GM19452 (cell line): ENCODE measurements at regions not wholly inside any gene's neighbourhood (a gene's known extent, or its start where the extent isn't known, plus 50 kb on each side); places are given as distances from the start of the nearest gene placed in this dataset.

Experiments used
- ATAC-seq: cut with Tn5 transposase; IDR thresholded peaks from one replicate; pipeline ENCODE4 v1.9.1; 2021; ENCODE audit not compliant: unreplicated experiment

DNA sequence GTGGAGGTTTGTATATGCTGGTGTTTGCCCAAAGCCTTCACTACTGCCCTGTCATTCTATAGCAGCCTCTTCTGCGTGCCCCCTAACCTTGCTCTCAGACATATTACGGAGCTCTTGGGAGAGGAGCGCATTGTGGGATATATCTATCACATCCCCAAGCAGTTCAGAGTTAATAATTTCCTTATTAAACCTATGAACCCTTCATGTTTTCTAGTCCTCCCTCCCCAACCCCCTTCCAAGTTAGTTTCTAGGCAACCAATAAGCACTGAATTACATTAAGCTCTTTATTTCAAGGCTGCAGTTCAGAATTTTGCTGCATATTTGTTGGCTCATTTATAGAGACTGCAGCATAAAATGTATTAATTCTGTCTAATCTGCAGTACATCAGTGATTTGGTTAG, 57.3 kb upstream of the GRM7 start:
- ATAC-seq: no peak

DNA sequence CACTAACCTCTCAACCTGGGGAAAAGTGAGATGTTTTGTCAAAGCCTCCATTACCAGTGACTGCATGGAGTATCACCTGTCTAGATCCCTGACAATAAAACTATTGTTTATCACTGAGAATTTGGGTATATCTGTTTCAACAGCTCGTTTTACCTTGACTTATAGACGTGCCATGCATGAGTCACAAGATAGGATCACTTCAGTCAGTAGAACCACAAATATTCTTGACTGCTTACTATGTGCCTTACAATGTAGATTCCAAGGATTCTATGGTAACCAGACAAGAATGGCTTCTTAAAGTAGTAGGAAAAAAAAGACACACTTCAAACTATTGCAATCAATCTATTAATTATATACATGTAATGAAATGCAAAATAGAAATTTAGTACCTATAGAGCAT, 55.7 kb upstream of the GRM7 start:
- no peak for ATAC-seq

DNA sequence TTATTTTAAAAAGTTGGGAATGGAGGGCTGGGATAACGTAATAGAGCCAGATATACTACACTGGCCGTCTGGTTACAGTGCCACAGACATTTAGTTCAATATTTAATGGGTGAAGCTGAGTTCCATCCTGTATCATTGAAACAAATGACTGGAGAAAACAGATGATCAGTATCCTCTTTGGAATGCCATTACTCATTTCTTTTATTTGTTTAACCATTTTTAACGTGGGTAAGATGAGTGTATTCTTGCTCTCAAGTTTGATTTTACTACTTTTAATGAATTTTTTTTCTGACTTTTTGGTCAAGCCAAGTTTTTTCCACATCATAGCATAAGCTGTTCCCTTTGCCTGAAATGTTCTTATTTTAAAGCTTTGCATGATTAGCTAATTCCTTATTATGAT, 53.9 kb upstream of the GRM7 start:
- no peak for ATAC-seq

DNA sequence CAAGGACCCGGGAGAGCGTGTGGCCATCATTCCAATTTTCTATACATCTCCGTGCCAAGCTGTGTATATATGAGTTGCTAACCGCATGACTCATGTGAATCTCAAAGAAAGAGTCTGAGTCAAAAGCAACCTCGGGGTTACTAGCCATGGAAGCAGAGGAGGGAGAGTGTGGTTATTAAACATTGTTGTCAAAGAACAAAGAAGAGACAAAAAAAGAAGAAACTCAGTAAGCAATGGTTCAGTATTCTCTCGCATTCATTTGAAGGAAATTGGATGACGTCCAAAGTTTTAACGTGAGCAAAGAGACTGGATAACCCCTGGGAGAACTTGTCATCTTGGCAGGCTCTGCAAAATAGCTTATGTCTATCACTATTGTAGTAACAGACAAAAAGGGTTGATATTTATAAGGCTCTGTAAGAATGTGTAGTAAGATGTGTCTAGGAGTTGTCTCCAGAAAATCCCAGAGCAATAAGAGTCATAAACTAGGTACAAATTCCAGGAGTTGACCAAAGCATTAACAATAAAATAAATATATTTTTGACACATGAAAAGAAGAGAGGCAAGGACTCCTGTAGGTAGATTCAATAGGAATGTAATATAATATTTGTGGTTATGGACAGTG, 52.8 kb upstream of the GRM7 start:
- ATAC-seq: no peak

DNA sequence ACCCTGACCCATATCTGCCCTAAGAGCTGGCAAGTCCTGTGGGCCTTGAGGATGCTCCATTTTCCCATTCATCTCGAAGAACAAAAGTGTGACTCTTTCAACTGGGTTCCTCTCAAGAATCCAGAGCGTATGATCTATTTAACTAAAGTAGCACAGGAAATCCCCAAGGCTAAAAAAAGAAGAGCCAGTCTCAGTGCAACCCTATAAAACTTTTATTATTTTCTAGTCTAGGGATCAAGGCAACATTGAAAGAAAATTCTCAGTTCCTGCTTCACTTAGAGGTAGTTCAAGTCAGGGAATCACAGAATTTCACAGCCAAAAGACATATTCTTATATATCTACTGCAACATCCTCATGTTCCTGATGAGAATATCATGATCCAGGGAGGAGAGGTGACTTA, 51.6 kb upstream of the GRM7 start:
- ATAC-seq: no peak
